ENCODE measurements at regions not wholly inside any gene's neighbourhood (a gene's known extent, or its start where the extent isn't known, plus 50 kb on each side); places are given as distances from the start of the nearest gene placed in this dataset.
A peak's percentile ranks its signal among the peaks of the same experiment; 100 is the strongest.

- Histone ChIP-seq H3K79me2 (ENCODE audit: insufficient read depth, low read length) (no peaks in the 10 kb centered on the region), H3K4me3 (ENCODE audit: low read depth in 1 of 2, low read length in 2 of 2) (no peak overlapping the region), H4K20me1 (ENCODE audit: insufficient read depth, low read length) (no peaks in the 10 kb centered on the region), H3K4me1 (ENCODE audit: insufficient read depth, low read length) (no peaks in the 10 kb centered on the region), H3K36me3 (ENCODE audit: insufficient read depth, low read length) (no peaks in the 10 kb centered on the region), H3K27ac (ENCODE audit: low read length) (no peak overlapping the region), H3K9me3 (ENCODE audit: insufficient read depth, low read length, severe bottlenecking) (peaks cover 3% of the 10 kb centered on the region), H3K9ac (ENCODE audit: low read depth, low read length) (no peak overlapping the region), H2AFZ (ENCODE audit: low read depth, low read length) (no peak overlapping the region), H3K4me2 (ENCODE audit: insufficient read depth, low read length) (no peak overlapping the region), H3K27me3 (ENCODE audit: insufficient read depth, low read length, poor library complexity) (no peaks in the 10 kb centered on the region)
- no peak for ATAC-seq (ENCODE audit: insufficient read depth, low read depth)
- DNase-seq: no peak
- TF ChIP-seq, protein P1, sequence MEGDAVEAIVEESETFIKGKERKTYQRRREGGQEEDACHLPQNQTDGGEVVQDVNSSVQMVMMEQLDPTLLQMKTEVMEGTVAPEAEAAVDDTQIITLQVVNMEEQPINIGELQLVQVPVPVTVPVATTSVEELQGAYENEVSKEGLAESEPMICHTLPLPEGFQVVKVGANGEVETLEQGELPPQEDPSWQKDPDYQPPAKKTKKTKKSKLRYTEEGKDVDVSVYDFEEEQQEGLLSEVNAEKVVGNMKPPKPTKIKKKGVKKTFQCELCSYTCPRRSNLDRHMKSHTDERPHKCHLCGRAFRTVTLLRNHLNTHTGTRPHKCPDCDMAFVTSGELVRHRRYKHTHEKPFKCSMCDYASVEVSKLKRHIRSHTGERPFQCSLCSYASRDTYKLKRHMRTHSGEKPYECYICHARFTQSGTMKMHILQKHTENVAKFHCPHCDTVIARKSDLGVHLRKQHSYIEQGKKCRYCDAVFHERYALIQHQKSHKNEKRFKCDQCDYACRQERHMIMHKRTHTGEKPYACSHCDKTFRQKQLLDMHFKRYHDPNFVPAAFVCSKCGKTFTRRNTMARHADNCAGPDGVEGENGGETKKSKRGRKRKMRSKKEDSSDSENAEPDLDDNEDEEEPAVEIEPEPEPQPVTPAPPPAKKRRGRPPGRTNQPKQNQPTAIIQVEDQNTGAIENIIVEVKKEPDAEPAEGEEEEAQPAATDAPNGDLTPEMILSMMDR (IDR thresholded peaks at IDR 0.05; ENCODE audit: borderline replicate concordance, extremely low read depth, low read length, poor library complexity, severe bottlenecking): no peak
- TF ChIP-seq EZH2 (IDR thresholded peaks at IDR 0.05; ENCODE audit: borderline replicate concordance, low read depth, low read length, severe bottlenecking): no peak
Observed at GRCh38 chr4:180217070-180217469, 2026.1 kb upstream of the TENM3 start.

DNA sequence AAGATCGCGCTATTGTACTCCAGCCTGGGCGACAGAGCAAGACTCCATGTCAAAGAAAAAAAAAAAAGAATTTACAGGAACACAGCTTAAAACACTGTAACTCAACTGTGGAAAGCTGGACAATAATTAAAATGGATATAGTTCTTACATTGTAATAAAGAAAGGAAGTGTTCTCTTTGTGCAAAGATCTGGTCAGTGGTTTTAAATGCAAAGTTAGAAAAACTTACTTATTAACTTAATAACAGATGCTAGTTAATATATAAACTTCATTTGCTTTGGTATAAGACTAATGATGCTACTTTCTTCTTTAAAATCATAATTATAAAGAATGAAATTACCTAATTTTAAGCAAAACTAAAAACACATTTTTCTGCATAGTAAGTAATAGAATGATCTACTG, 2024.1 kb upstream of the TENM3 start:
- H3K27me3 ChIP-seq (ENCODE audit: insufficient read depth, low read length, poor library complexity): no peaks in the 10 kb centered on the region
- DNase-seq (no peak), ATAC-seq (ENCODE audit: insufficient read depth, low read depth) (no peak)
- no peaks in the 10 kb centered on the region for H3K79me2 ChIP-seq (ENCODE audit: insufficient read depth, low read length)
- H3K27ac ChIP-seq (ENCODE audit: low read length): no peak overlapping the region
- no peaks in the 10 kb centered on the region for H4K20me1 ChIP-seq (ENCODE audit: insufficient read depth, low read length)
- H2AFZ ChIP-seq (ENCODE audit: low read depth, low read length): no peak overlapping the region
- H3K36me3 ChIP-seq (ENCODE audit: insufficient read depth, low read length): no peaks in the 10 kb centered on the region
- H3K4me1 ChIP-seq (ENCODE audit: insufficient read depth, low read length): no peaks in the 10 kb centered on the region
- H3K9me3 ChIP-seq (ENCODE audit: insufficient read depth, low read length, severe bottlenecking): peaks cover 3% of the 10 kb centered on the region
- no peak overlapping the region for H3K9ac ChIP-seq (ENCODE audit: low read depth, low read length)
- TF ChIP-seq EZH2 (IDR thresholded peaks at IDR 0.05; ENCODE audit: borderline replicate concordance, low read depth, low read length, severe bottlenecking): no peak
- TF ChIP-seq, protein P1 (IDR thresholded peaks at IDR 0.05; ENCODE audit: borderline replicate concordance, extremely low read depth, low read length, poor library complexity, severe bottlenecking): no peak
- H3K4me3 ChIP-seq (ENCODE audit: low read depth in 1 of 2, low read length in 2 of 2): no peak overlapping the region
- no peak overlapping the region for H3K4me2 ChIP-seq (ENCODE audit: insufficient read depth, low read length)

- Histone ChIP-seq H2AFZ (ENCODE audit: low read depth, low read length) (no peak overlapping the region), H4K20me1 (ENCODE audit: insufficient read depth, low read length) (no peaks in the 10 kb centered on the region), H3K36me3 (ENCODE audit: insufficient read depth, low read length) (no peaks in the 10 kb centered on the region), H3K9ac (ENCODE audit: low read depth, low read length) (no peak overlapping the region), H3K4me2 (ENCODE audit: insufficient read depth, low read length) (no peak overlapping the region), H3K27ac (ENCODE audit: low read length) (no peak overlapping the region), H3K4me3 (ENCODE audit: low read depth in 1 of 2, low read length in 2 of 2) (no peak overlapping the region), H3K27me3 (ENCODE audit: insufficient read depth, low read length, poor library complexity) (no peaks in the 10 kb centered on the region), H3K9me3 (ENCODE audit: insufficient read depth, low read length, severe bottlenecking) (no peaks in the 10 kb centered on the region), H3K79me2 (ENCODE audit: insufficient read depth, low read length) (no peaks in the 10 kb centered on the region), H3K4me1 (ENCODE audit: insufficient read depth, low read length) (peaks cover 5% of the 10 kb centered on the region)
- no peak for TF ChIP-seq EZH2 (IDR thresholded peaks at IDR 0.05; ENCODE audit: borderline replicate concordance, low read depth, low read length, severe bottlenecking)
- TF ChIP-seq, protein P1 (IDR thresholded peaks at IDR 0.05; ENCODE audit: borderline replicate concordance, extremely low read depth, low read length, poor library complexity, severe bottlenecking): no peak
- ATAC-seq (ENCODE audit: insufficient read depth, low read depth) (no peak), DNase-seq (no peak)
Observed at GRCh38 chr4:180225977-180226376, 2017.2 kb upstream of the TENM3 start.

GRCh38 chr4:180234730-180235129, 2008.5 kb upstream of the TENM3 start:
- H3K9ac ChIP-seq (ENCODE audit: low read depth, low read length): no peak overlapping the region
- no peaks in the 10 kb centered on the region for H3K79me2 ChIP-seq (ENCODE audit: insufficient read depth, low read length)
- no peak overlapping the region for H3K4me3 ChIP-seq (ENCODE audit: low read depth in 1 of 2, low read length in 2 of 2)
- H4K20me1 ChIP-seq (ENCODE audit: insufficient read depth, low read length): no peaks in the 10 kb centered on the region
- no peak overlapping the region for H3K27ac ChIP-seq (ENCODE audit: low read length)
- peak; percentile 69 for ATAC-seq (ENCODE audit: insufficient read depth, low read depth)
- H3K9me3 ChIP-seq (ENCODE audit: insufficient read depth, low read length, severe bottlenecking): no peaks in the 10 kb centered on the region
- TF ChIP-seq, protein P1 (IDR thresholded peaks at IDR 0.05; ENCODE audit: borderline replicate concordance, extremely low read depth, low read length, poor library complexity, severe bottlenecking): no peak
- no peak for TF ChIP-seq EZH2 (IDR thresholded peaks at IDR 0.05; ENCODE audit: borderline replicate concordance, low read depth, low read length, severe bottlenecking)
- H3K4me1 ChIP-seq (ENCODE audit: insufficient read depth, low read length): peaks cover 2% of the 10 kb centered on the region; the same call in 1 of the 2 replicates
- no peaks in the 10 kb centered on the region for H3K36me3 ChIP-seq (ENCODE audit: insufficient read depth, low read length)
- H3K27me3 ChIP-seq (ENCODE audit: insufficient read depth, low read length, poor library complexity): no peaks in the 10 kb centered on the region
- H2AFZ ChIP-seq (ENCODE audit: low read depth, low read length): no peak overlapping the region
- H3K4me2 ChIP-seq (ENCODE audit: insufficient read depth, low read length): no peak overlapping the region
- DNase-seq: peak; percentile 11
